ENCODE measurements at regions not wholly inside any gene's neighbourhood (a gene's known extent, or its start where the extent isn't known, plus 50 kb on each side); places are given as distances from the start of the nearest gene placed in this dataset.

- TF ChIP-seq CTCF (conservative IDR thresholded peaks at IDR 0.05; ENCODE audit: low read depth in 2 of 2) (no peak), CREB1 (CRISPR knock-in tag; IDR thresholded peaks at IDR 0.05; ENCODE audit: low read depth) (no peak), EZH2phosphoT487 (IDR thresholded peaks at IDR 0.05; ENCODE audit: unreplicated experiment) (no peak), POLR2AphosphoS5 (IDR thresholded peaks at IDR 0.05; ENCODE audit: low read depth) (no peak), REST (IDR thresholded peaks at IDR 0.05; ENCODE audit: unreplicated experiment) (no peak), JUNB (IDR thresholded peaks at IDR 0.05; ENCODE audit: unreplicated experiment) (no peak), EZH2 (IDR thresholded peaks at IDR 0.05; ENCODE audit: low read depth, unreplicated experiment) (no peak), STAT1 (IDR thresholded peaks at IDR 0.05; ENCODE audit: unreplicated experiment) (no peak), ZNF114 (CRISPR knock-in tag; IDR thresholded peaks at IDR 0.05) (no peak), ETS1 (IDR thresholded peaks at IDR 0.05) (no peak), ZNF331 (CRISPR knock-in tag; IDR thresholded peaks at IDR 0.05; ENCODE audit: low read depth) (no peak), ZNF462 (CRISPR knock-in tag; IDR thresholded peaks at IDR 0.05) (no peak)
Measured at GRCh38 chr4:62822306-62822705, 1586.9 kb downstream of the TECRL start.
